ENCODE measurements at regions not wholly inside any gene's neighbourhood (a gene's known extent, or its start where the extent isn't known, plus 50 kb on each side); places are given as distances from the start of the nearest gene placed in this dataset.

GRCh38 chr7:130972201-130972600 lies 238.2 kb upstream of the KLF14 start:
- no peaks in the 10 kb centered on the region for H3K4me1 ChIP-seq (ENCODE audit: control insufficient read depth, extremely low read depth, insufficient read depth, low read length)
- no peaks in the 10 kb centered on the region for H4K20me1 ChIP-seq (ENCODE audit: control insufficient read depth, extremely low read depth, insufficient read depth, low read length)
- no peaks in the 10 kb centered on the region for H3K9me3 ChIP-seq (ENCODE audit: control insufficient read depth, low read depth, low read length)
- no peaks in the 10 kb centered on the region for H3K79me2 ChIP-seq (ENCODE audit: control insufficient read depth, insufficient read depth, low read length)
- DNase-seq (ENCODE audit: low read depth, low spot score) (no peak), FAIRE-seq (no peak)
- no peaks in the 10 kb centered on the region for H3K36me3 ChIP-seq (ENCODE audit: control insufficient read depth in 2 of 2, extremely low read depth in 1 of 2, insufficient read depth in 2 of 2, low read length in 2 of 2)
- no peak overlapping the region for H3K9ac ChIP-seq (ENCODE audit: control insufficient read depth, extremely low read depth, insufficient read depth, low read length)
- no peaks in the 10 kb centered on the region for H3K9me1 ChIP-seq (ENCODE audit: control insufficient read depth, extremely low read depth, insufficient read depth, low read length)
- H2AFZ ChIP-seq (ENCODE audit: control insufficient read depth, low read length) = no peak overlapping the region
- dilution Hi-C loops (cut with MboI; ENCODE audit: extremely low pct_ligation_motif_present, low sequenced_read_pairs) = no loop called here
- no peak overlapping the region for H3K4me2 ChIP-seq (ENCODE audit: control insufficient read depth, extremely low read depth, insufficient read depth, low read depth, low read length)
- no peaks in the 10 kb centered on the region for H3K27me3 ChIP-seq (ENCODE audit: control insufficient read depth, extremely low read depth, insufficient read depth, low read length)
- no peak overlapping the region for H3K27ac ChIP-seq (ENCODE audit: control insufficient read depth, insufficient read depth, low read length)
- H3K4me3 ChIP-seq (ENCODE audit: control insufficient read depth in 2 of 3, extremely low read depth in 1 of 3, insufficient read depth in 2 of 3, low read depth in 1 of 3, low read length in 3 of 3) = no peak overlapping the region
- TF ChIP-seq EZH2 (IDR thresholded peaks at IDR 0.05; ENCODE audit: low read length) = no peak
- TF ChIP-seq CTCF (optimal IDR thresholded peaks at IDR 0.05 in 1 of 3, IDR thresholded peaks at IDR 0.05 in 1 of 3, conservative IDR thresholded peaks at IDR 0.05 in 1 of 3; ENCODE audit: extremely low read depth in 1 of 3, insufficient read depth in 2 of 3, low read length in 3 of 3) = no peak

GRCh38 chr7:130973637-130974036 lies 239.6 kb upstream of the KLF14 start:
- Histone ChIP-seq H3K9ac (ENCODE audit: control insufficient read depth, extremely low read depth, insufficient read depth, low read length) (no peak overlapping the region), H3K36me3 (ENCODE audit: control insufficient read depth in 2 of 2, extremely low read depth in 1 of 2, insufficient read depth in 2 of 2, low read length in 2 of 2) (no peaks in the 10 kb centered on the region), H3K4me1 (ENCODE audit: control insufficient read depth, extremely low read depth, insufficient read depth, low read length) (no peaks in the 10 kb centered on the region), H3K27ac (ENCODE audit: control insufficient read depth, insufficient read depth, low read length) (no peak overlapping the region), H3K4me2 (ENCODE audit: control insufficient read depth, extremely low read depth, insufficient read depth, low read depth, low read length) (no peak overlapping the region), H3K27me3 (ENCODE audit: control insufficient read depth, extremely low read depth, insufficient read depth, low read length) (no peaks in the 10 kb centered on the region), H3K9me3 (ENCODE audit: control insufficient read depth, low read depth, low read length) (no peaks in the 10 kb centered on the region), H3K79me2 (ENCODE audit: control insufficient read depth, insufficient read depth, low read length) (no peaks in the 10 kb centered on the region), H2AFZ (ENCODE audit: control insufficient read depth, low read length) (no peak overlapping the region), H3K4me3 (ENCODE audit: control insufficient read depth in 2 of 3, extremely low read depth in 1 of 3, insufficient read depth in 2 of 3, low read depth in 1 of 3, low read length in 3 of 3) (no peak overlapping the region), H4K20me1 (ENCODE audit: control insufficient read depth, extremely low read depth, insufficient read depth, low read length) (no peaks in the 10 kb centered on the region), H3K9me1 (ENCODE audit: control insufficient read depth, extremely low read depth, insufficient read depth, low read length) (no peaks in the 10 kb centered on the region)
- DNase-seq (ENCODE audit: low read depth, low spot score) (no peak), FAIRE-seq (no peak)
- dilution Hi-C loops (cut with MboI; ENCODE audit: extremely low pct_ligation_motif_present, low sequenced_read_pairs) = no loop called here
- no peak for TF ChIP-seq CTCF (optimal IDR thresholded peaks at IDR 0.05 in 1 of 3, IDR thresholded peaks at IDR 0.05 in 1 of 3, conservative IDR thresholded peaks at IDR 0.05 in 1 of 3; ENCODE audit: extremely low read depth in 1 of 3, insufficient read depth in 2 of 3, low read length in 3 of 3)
- TF ChIP-seq EZH2 (IDR thresholded peaks at IDR 0.05; ENCODE audit: low read length) = no peak

Data from keratinocyte (primary cell).